CD14-positive monocyte (primary cell): ENCODE measurements at regions not wholly inside any gene's neighbourhood (a gene's known extent, or its start where the extent isn't known, plus 50 kb on each side); places are given as distances from the start of the nearest gene placed in this dataset.

Experiments
- DNase-seq, 3 donors: peaks; one replicate each; pipeline ENCODE4 v3.0.0-alpha.2; 2011 to 2022
- H2AFZ ChIP-seq: 2 replicates; pipeline ENCODE4 v1.6.0; 2012; ENCODE audit warnings: mild to moderate bottlenecking, low read depth, low read length, inconsistent platforms; ENCODE audit not compliant: insufficient read depth, poor library complexity, severe bottlenecking
- H3K27ac ChIP-seq, 2 donors: 1 replicate in 1 of 2; 2 replicates in 1 of 2; pipeline ENCODE4 v1.5.1; 2012 to 2013; ENCODE audit warnings: low read length in 2 of 2, control low read depth in 1 of 2, inconsistent platforms in 1 of 2, low read depth in 1 of 2, mild to moderate bottlenecking in 1 of 2
- H3K27me3 ChIP-seq, 2 donors: one replicate each; pipeline versions ENCODE4 v1.6.0 to v1.6.1; 2011 to 2013; ENCODE audit warnings: low read length in 2 of 2; ENCODE audit not compliant: control insufficient read depth in 2 of 2, insufficient read depth in 2 of 2
- H3K36me3 ChIP-seq, 2 donors: replicated peaks in 1 of 2; 1 replicate in 1 of 2; 2 replicates in 1 of 2; pipeline versions ENCODE4 v1.5.1 to v1.6.1; 2012 to 2013; ENCODE audit warnings: low read length in 2 of 2, control low read depth in 1 of 2, inconsistent platforms in 1 of 2, mild to moderate bottlenecking in 1 of 2; ENCODE audit not compliant: insufficient read depth in 2 of 2, control insufficient read depth in 1 of 2
- H3K4me1 ChIP-seq, 2 donors: 1 replicate in 1 of 2; 2 replicates in 1 of 2; pipeline versions ENCODE4 v1.5.1 to v1.6.1; 2012 to 2013; ENCODE audit warnings: low read length in 2 of 2, control low read depth in 1 of 2, inconsistent platforms in 1 of 2, mild to moderate bottlenecking in 1 of 2, moderate library complexity in 1 of 2; ENCODE audit not compliant: insufficient read depth in 2 of 2, control insufficient read depth in 1 of 2
- H3K4me2 ChIP-seq: replicated peaks from 2 replicates; pipeline ENCODE3; 2012; ENCODE audit warnings: low read length, moderate library complexity, mild to moderate bottlenecking; ENCODE audit not compliant: poor library complexity, severe bottlenecking; ENCODE audit errors: extremely low read depth
- H3K4me3 ChIP-seq, 3 experiments: fragments of 200-600 bp in 1 of 3; sonication (generic) in 1 of 3; replicated peaks in 1 of 3; 1 replicate in 2 of 3; 2 replicates in 1 of 3; pipeline ENCODE4 v1.5.1; 2011 to 2013; ENCODE audit warnings: low read length in 3 of 3, mild to moderate bottlenecking in 3 of 3, control low read depth in 2 of 3, low read depth in 2 of 3, inconsistent platforms in 1 of 3, moderate library complexity in 1 of 3
- H3K79me2 ChIP-seq: 2 replicates; pipeline ENCODE4 v1.6.0; 2012; ENCODE audit warnings: mild to moderate bottlenecking, control low read depth, inconsistent platforms, low read length, moderate library complexity; ENCODE audit not compliant: insufficient read depth
- H3K9ac ChIP-seq: 2 replicates; pipeline ENCODE4 v1.6.0; 2017; ENCODE audit warnings: low read length, mild to moderate bottlenecking; ENCODE audit not compliant: insufficient read depth, poor library complexity, severe bottlenecking
- H3K9me3 ChIP-seq, 2 donors: replicated peaks in 1 of 2; 1 replicate in 1 of 2; 2 replicates in 1 of 2; pipeline versions ENCODE4 v1.5.1 to v1.6.1; 2012 to 2013; ENCODE audit warnings: low read length in 2 of 2, control low read depth in 1 of 2; ENCODE audit not compliant: control insufficient read depth in 1 of 2, insufficient read depth in 1 of 2
- H4K20me1 ChIP-seq: 2 replicates; pipeline ENCODE4 v1.6.0; 2012; ENCODE audit warnings: mild to moderate bottlenecking, low read length, control low read depth, moderate library complexity; ENCODE audit not compliant: insufficient read depth
- H3K27ac Mint-ChIP-seq, 7 donors: one replicate each; pipeline ENCODE4 v1.8.0; 2020; ENCODE audit warnings: mild to moderate bottlenecking in 7 of 7, mixed read lengths in 7 of 7, moderate library complexity in 6 of 7, inconsistent platforms in 2 of 7
- H3K27me3 Mint-ChIP-seq, 3 donors: one replicate each; pipeline ENCODE4 v1.8.0; 2021 to 2022; ENCODE audit warnings: low read depth in 3 of 3, mild to moderate bottlenecking in 3 of 3, mixed read lengths in 3 of 3, moderate library complexity in 3 of 3, inconsistent platforms in 1 of 3
- H3K36me3 Mint-ChIP-seq, 2 donors: one replicate each; pipeline ENCODE4 v1.8.0; 2020; ENCODE audit warnings: mixed read lengths in 2 of 2, inconsistent platforms in 1 of 2, mild to moderate bottlenecking in 1 of 2
- H3K4me1 Mint-ChIP-seq: one replicate; pipeline ENCODE4 v1.8.0; 2020; ENCODE audit warnings: mild to moderate bottlenecking, mixed read lengths
- H3K4me3 Mint-ChIP-seq, 2 donors: one replicate each; pipeline ENCODE4 v1.8.0; 2020; ENCODE audit warnings: mild to moderate bottlenecking in 2 of 2, mixed read lengths in 2 of 2, moderate library complexity in 1 of 2
- H3K9me3 Mint-ChIP-seq, 7 donors: one replicate each; pipeline ENCODE4 v1.8.0; 2020 to 2022; ENCODE audit warnings: mixed read lengths in 7 of 7, mild to moderate bottlenecking in 6 of 7, moderate library complexity in 6 of 7, inconsistent platforms in 2 of 7
- CTCF ChIP-seq: fragments of 200-600 bp; IDR thresholded peaks from one replicate; pipeline ENCODE4 v1.8.0; 2022; ENCODE audit warnings: antibody characterized with exemption, mild to moderate bottlenecking
- WGBS: methylation state at CpG from one replicate; pipeline ENCODE4 v1.1.5; 2013; ENCODE audit warnings: missing lambda C conversion rate; ENCODE audit not compliant: insufficient coverage; 5-methylcytosine and 5-hydroxymethylcytosine counted together
- intact Hi-C, 2 donors: fragments of 100-400 bp; cut with micrococcal nuclease; formaldehyde crosslinking; loops; one replicate each; pipeline versions ENCODE4 v1.15.0 to v1.15.1; 2023

GRCh38 chr6:150766201-150766997 lies 99.1 kb upstream of the MTHFD1L start:
- TF ChIP-seq CTCF, result no peak
- Mint-ChIP-seq H3K36me3 (no peaks in the 10 kb centered on the region), H3K27ac (no peak overlapping the region), H3K4me3 (no peak overlapping the region), H3K4me1 (no peaks in the 10 kb centered on the region), H3K9me3 (peaks cover 0 to 1% (median 0%) of the 10 kb centered on the region in 7 donors), H3K27me3 (peaks cover 2 to 6% (median 5%) of the 10 kb centered on the region in 3 donors)
- Histone ChIP-seq H3K4me3 (no peak overlapping the region), H4K20me1 (no peaks in the 10 kb centered on the region), H2AFZ (no peak overlapping the region), H3K4me2 (no peak overlapping the region), H3K27me3 (no peaks in the 10 kb centered on the region), H3K79me2 (no peaks in the 10 kb centered on the region), H3K4me1 (no peaks in the 10 kb centered on the region), H3K36me3 (no peaks in the 10 kb centered on the region), H3K9ac (no peak overlapping the region), H3K9me3 (no peaks in the 10 kb centered on the region), H3K27ac (no peak overlapping the region)
- DNase-seq, result no peak
- intact Hi-C loops, result no loop called here
- WGBS, result 80% methylated on average over 1 of the region's 7 CpGs

GRCh38 chr6:150767161-150767560 lies 98.3 kb upstream of the MTHFD1L start:
- Histone ChIP-seq H3K9me3 (no peaks in the 10 kb centered on the region), H2AFZ (no peak overlapping the region), H3K9ac (no peak overlapping the region), H4K20me1 (no peaks in the 10 kb centered on the region), H3K79me2 (no peaks in the 10 kb centered on the region), H3K4me3 (no peak overlapping the region), H3K4me1 (no peaks in the 10 kb centered on the region), H3K27me3 (no peaks in the 10 kb centered on the region), H3K27ac (no peak overlapping the region), H3K4me2 (no peak overlapping the region), H3K36me3 (no peaks in the 10 kb centered on the region)
- no peaks in the 10 kb centered on the region for H3K4me1 Mint-ChIP-seq
- no peak for TF ChIP-seq CTCF
- H3K4me3 Mint-ChIP-seq, result no peak overlapping the region
- no peak overlapping the region for H3K27ac Mint-ChIP-seq
- intact Hi-C loops, result no loop called here
- DNase-seq, result no peak
- WGBS, result no CpG with 5 or more reads among the region's 2 CpGs
- no peaks in the 10 kb centered on the region for H3K36me3 Mint-ChIP-seq
- no peaks in the 10 kb centered on the region for H3K9me3 Mint-ChIP-seq
- H3K27me3 Mint-ChIP-seq, result peaks cover 3 to 6% (median 4%) of the 10 kb centered on the region in 3 donors
